ENCODE measurements at regions not wholly inside any gene's neighbourhood (a gene's known extent, or its start where the extent isn't known, plus 50 kb on each side); places are given as distances from the start of the nearest gene placed in this dataset.

GRCh38 chr3:130831719-130832400 is 62.0 kb upstream of the ATP2C1 start:
- peak; percentile 78 for ATAC-seq

More at GRCh38 chr3:130831719-130832400, 62.0 kb upstream of the ATP2C1 start:
- Histone ChIP-seq H3K79me2 (ENCODE audit: control insufficient read depth, insufficient read depth, low read length) (no peaks in the 10 kb centered on the region), H3K4me3 (no peak overlapping the region), H3K36me3 (ENCODE audit: control insufficient read depth, insufficient read depth, low read length) (no peaks in the 10 kb centered on the region), H3K27ac (ENCODE audit: extremely low read depth, low read depth, low read length) (peak overlapping the region; percentile 50; the same call in 1 of the 3 replicates), H3K9me3 (replicated peaks; ENCODE audit: control insufficient read depth, insufficient read depth, low read depth, low read length) (no peaks in the 10 kb centered on the region), H2AFZ (ENCODE audit: low read depth, low read length) (peak overlapping the region; percentile 99), H3K9me1 (ENCODE audit: control insufficient read depth, insufficient read depth, low read length) (no peaks in the 10 kb centered on the region), H3K4me2 (ENCODE audit: insufficient read depth, low read length) (peak overlapping the region; percentile 70), H3K9ac (ENCODE audit: insufficient read depth in 1 of 2, low read depth in 2 of 2, low read length in 2 of 2) (peak overlapping the region; percentile 55 to 77), H3K4me1 (replicated peaks in 1 of 2; ENCODE audit: control insufficient read depth in 2 of 2, insufficient read depth in 2 of 2, low read length in 2 of 2) (peaks cover 0 to 5% of the 10 kb centered on the region in 2 experiments; a peak in 2 of 5 replicates), H3K27me3 (ENCODE audit: control insufficient read depth in 2 of 2, insufficient read depth in 2 of 2, low read length in 2 of 2) (no peaks in the 10 kb centered on the region), H4K20me1 (replicated peaks; ENCODE audit: control insufficient read depth, insufficient read depth, low read length) (no peaks in the 10 kb centered on the region)
- WGBS (ENCODE audit: insufficient coverage, low coverage, missing lambda C conversion rate), result 8% methylated on average over 8 of the region's 10 CpGs
- intact Hi-C loops (cut with micrococcal nuclease) (loop anchor here (2.0 kb wide), 1 partner anchor 19 kb away; no protein-coding TSS in a partner anchor), in situ Hi-C loops (cut with MboI) (no loop called here)
- FAIRE-seq, result no peak
- CTCF ChIA-PET (ENCODE audit: low intra/inter-chr PET ratio), result no interaction called here
- TF ChIP-seq FOXA3 (CRISPR knock-in tag; conservative IDR thresholded peaks at IDR 0.05 in 1 of 2, IDR thresholded peaks at IDR 0.05 in 1 of 2) (peak; percentile 39 to 73; a peak in 1 of 4 replicates), HMGN3 (IDR thresholded peaks at IDR 0.05; ENCODE audit: borderline replicate concordance, extremely low read depth, insufficient read length, low read depth, low read length) (no peak), ZNF76 (CRISPR knock-in tag; IDR thresholded peaks at IDR 0.05; ENCODE audit: borderline replicate concordance) (no peak), MEIS2 (IDR thresholded peaks at IDR 0.05; ENCODE audit: partially characterized antibody) (peak; percentile 64), CHD1 (IDR thresholded peaks at IDR 0.05; ENCODE audit: low read length) (no peak), ZNF174 (CRISPR knock-in tag; IDR thresholded peaks at IDR 0.05) (no peak), CREM (IDR thresholded peaks at IDR 0.05; ENCODE audit: low read depth) (no peak), L3MBTL2 (IDR thresholded peaks at IDR 0.05) (0 out of 2 replicates have a peak, but pooled peaks have one; percentile 20), PBX2 (CRISPR knock-in tag; IDR thresholded peaks at IDR 0.05; ENCODE audit: low read depth) (no peak), PBX2 (tag; conservative IDR thresholded peaks at IDR 0.05; ENCODE audit: low read depth) (peak; percentile 53; the same call in 1 of the 2 replicates), ZNF766 (CRISPR knock-in tag; conservative IDR thresholded peaks at IDR 0.05) (peak; percentile 69), YY1 (IDR thresholded peaks at IDR 0.05; ENCODE audit: borderline replicate concordance in 1 of 3, control insufficient read depth in 1 of 3, extremely low read depth in 1 of 3, insufficient read depth in 3 of 3, insufficient read length in 1 of 3, insufficient replicate concordance in 2 of 3, low read depth in 1 of 3, low read length in 2 of 3) (peak in 1 of 3 experiments; percentile 46), SMARCA4 (IDR thresholded peaks at IDR 0.05) (0 out of 2 replicates have a peak, but pooled peaks have one; percentile 27), FOXK2 (conservative IDR thresholded peaks at IDR 0.05 in 1 of 2, IDR thresholded peaks at IDR 0.05 in 1 of 2; ENCODE audit: low read depth in 2 of 2) (peak; percentile 82 to 89)
- TF ChIP-seq, protein P1, sequence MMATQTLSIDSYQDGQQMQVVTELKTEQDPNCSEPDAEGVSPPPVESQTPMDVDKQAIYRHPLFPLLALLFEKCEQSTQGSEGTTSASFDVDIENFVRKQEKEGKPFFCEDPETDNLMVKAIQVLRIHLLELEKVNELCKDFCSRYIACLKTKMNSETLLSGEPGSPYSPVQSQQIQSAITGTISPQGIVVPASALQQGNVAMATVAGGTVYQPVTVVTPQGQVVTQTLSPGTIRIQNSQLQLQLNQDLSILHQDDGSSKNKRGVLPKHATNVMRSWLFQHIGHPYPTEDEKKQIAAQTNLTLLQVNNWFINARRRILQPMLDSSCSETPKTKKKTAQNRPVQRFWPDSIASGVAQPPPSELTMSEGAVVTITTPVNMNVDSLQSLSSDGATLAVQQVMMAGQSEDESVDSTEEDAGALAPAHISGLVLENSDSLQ (IDR thresholded peaks at IDR 0.05), result peak; percentile 56
- POLR2A ChIA-PET, result interaction anchor here (0.7 to 3.0 kb wide), 6 partner anchors 9 to 1642 kb away, joined by 3 to 15 read pairs (median 4); no protein-coding TSS in a partner anchor
- DNase-seq (ENCODE audit: extremely low read depth in 1 of 4, low spot score in 3 of 4), result peak in 1 of 4 experiments; percentile 28
- BruUV-seq (replicated peaks), result no TSS peak
